ENCODE measurements at regions not wholly inside any gene's neighbourhood (a gene's known extent, or its start where the extent isn't known, plus 50 kb on each side); places are given as distances from the start of the nearest gene placed in this dataset.

- ATAC-seq (ENCODE audit: low FRiP score in 2 of 2): no peak
Measured at GRCh38 chr13:85197431-85197830, 601.8 kb downstream of the SLITRK6 start.

GRCh38 chr13:85194482-85194881 is 604.7 kb downstream of the SLITRK6 start:
- Histone ChIP-seq H3K4me1 (no peaks in the 10 kb centered on the region), H3K9me3 (peaks cover 0 to 3% (median 0%) of the 10 kb centered on the region in 4 donors), H3K27ac (no peak overlapping the region), H3K27me3 (no peaks in the 10 kb centered on the region), H3K4me3 (no peak overlapping the region), H3K36me3 (no peaks in the 10 kb centered on the region)
- ATAC-seq (ENCODE audit: low FRiP score in 2 of 2): no peak
- TF ChIP-seq EP300 (IDR thresholded peaks at IDR 0.05): no peak
- no peak for TF ChIP-seq POLR2AphosphoS5 (IDR thresholded peaks at IDR 0.05)
- TF ChIP-seq, protein P1, sequence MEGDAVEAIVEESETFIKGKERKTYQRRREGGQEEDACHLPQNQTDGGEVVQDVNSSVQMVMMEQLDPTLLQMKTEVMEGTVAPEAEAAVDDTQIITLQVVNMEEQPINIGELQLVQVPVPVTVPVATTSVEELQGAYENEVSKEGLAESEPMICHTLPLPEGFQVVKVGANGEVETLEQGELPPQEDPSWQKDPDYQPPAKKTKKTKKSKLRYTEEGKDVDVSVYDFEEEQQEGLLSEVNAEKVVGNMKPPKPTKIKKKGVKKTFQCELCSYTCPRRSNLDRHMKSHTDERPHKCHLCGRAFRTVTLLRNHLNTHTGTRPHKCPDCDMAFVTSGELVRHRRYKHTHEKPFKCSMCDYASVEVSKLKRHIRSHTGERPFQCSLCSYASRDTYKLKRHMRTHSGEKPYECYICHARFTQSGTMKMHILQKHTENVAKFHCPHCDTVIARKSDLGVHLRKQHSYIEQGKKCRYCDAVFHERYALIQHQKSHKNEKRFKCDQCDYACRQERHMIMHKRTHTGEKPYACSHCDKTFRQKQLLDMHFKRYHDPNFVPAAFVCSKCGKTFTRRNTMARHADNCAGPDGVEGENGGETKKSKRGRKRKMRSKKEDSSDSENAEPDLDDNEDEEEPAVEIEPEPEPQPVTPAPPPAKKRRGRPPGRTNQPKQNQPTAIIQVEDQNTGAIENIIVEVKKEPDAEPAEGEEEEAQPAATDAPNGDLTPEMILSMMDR (IDR thresholded peaks at IDR 0.05): no peak
- TF ChIP-seq POLR2A (IDR thresholded peaks at IDR 0.05): no peak
- DNase-seq: no peak

More at GRCh38 chr13:85197431-85197830, 601.8 kb downstream of the SLITRK6 start:
- Histone ChIP-seq H3K4me1 (no peaks in the 10 kb centered on the region), H3K27me3 (no peaks in the 10 kb centered on the region), H3K9me3 (peaks cover 0 to 3% (median 0%) of the 10 kb centered on the region in 4 donors), H3K27ac (no peak overlapping the region), H3K36me3 (no peaks in the 10 kb centered on the region), H3K4me3 (no peak overlapping the region)
- DNase-seq: no peak
- WGBS, 2 donors: 35 to 47% methylated on average over 1 of the region's 1 CpG
- TF ChIP-seq POLR2AphosphoS5 (IDR thresholded peaks at IDR 0.05) (no peak), POLR2A (IDR thresholded peaks at IDR 0.05) (no peak), EP300 (IDR thresholded peaks at IDR 0.05) (no peak)
- TF ChIP-seq, protein P1 (IDR thresholded peaks at IDR 0.05): no peak

DNA sequence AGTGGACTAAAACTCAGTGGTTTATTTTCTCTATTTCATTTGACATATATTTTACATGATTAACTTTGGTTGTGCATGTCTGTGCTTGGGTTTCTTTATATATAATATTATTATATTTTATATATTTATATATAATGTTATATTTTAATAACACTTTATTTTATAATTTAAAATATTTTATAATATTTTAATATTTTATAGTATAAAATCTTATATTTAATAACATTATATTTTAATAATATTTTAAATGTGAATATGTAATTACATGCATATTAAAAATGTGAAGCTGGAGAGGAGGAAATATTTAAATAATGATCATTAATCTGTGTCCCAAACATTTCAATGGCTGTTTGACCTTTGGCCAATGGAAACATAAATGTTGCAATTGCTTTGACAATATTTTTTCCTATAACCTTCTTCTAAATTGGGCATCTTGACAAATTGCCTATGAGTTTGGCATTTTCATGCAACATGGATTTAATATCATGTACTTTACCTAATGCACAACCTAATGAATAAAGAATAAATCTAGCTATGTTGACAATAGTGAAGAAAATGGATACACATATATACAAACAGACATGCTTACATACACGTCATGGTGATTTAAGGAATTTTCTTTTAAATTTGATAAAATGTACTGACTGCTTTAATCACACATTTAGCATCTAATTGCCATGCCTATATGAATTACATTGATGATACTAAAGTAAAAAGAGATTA is 607.1 kb downstream of the SLITRK6 start:
- Histone ChIP-seq H3K27me3 (no peaks in the 10 kb centered on the region), H3K36me3 (no peaks in the 10 kb centered on the region), H3K27ac (no peak overlapping the region), H3K4me1 (no peaks in the 10 kb centered on the region), H3K4me3 (no peak overlapping the region), H3K9me3 (peaks cover 0 to 3% (median 0%) of the 10 kb centered on the region in 4 donors)
- no peak for ATAC-seq (ENCODE audit: low FRiP score in 2 of 2)
- 80 to 84% methylated on average over 1 of the region's 1 CpG for WGBS, 2 donors
- DNase-seq: no peak
- TF ChIP-seq POLR2AphosphoS5 (IDR thresholded peaks at IDR 0.05): no peak
- TF ChIP-seq, protein P1 (IDR thresholded peaks at IDR 0.05): no peak
- TF ChIP-seq EP300 (IDR thresholded peaks at IDR 0.05): no peak
- TF ChIP-seq POLR2A (IDR thresholded peaks at IDR 0.05): no peak

DNA sequence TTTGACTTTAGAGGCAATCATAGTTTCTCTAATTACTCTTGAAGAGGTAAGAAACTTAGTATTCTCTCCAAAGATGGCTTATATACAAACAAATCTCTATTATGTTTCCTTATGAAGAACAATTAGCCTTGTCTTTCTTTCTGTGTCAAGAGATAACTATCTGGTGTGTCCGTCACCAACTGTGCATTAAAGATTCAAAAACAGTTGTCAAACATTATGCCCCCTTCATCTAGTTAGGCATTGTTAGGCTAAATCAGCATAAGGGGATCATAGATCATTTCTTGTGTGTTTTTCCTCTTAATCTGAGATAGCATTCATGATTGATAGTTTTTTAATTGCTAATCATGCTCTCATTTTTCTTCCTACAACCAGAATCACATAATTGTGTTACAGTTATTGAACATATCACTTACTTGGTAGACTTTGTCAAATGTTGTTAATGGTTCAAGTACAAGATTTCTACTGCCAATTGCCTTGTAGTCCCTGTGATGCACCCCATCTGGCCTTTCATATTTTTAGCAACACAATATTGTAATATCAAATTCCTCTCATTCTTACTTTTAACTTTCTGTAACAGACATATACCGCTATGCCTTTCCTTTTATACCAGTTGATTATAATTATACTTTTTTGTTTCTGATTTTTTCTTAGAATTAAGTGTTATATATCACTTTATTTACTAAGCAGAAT is 612.7 kb downstream of the SLITRK6 start:
- Histone ChIP-seq H3K27ac (no peak overlapping the region), H3K27me3 (no peaks in the 10 kb centered on the region), H3K4me1 (no peaks in the 10 kb centered on the region), H3K9me3 (no peaks in the 10 kb centered on the region), H3K36me3 (no peaks in the 10 kb centered on the region), H3K4me3 (no peak overlapping the region)
- TF ChIP-seq EP300 (IDR thresholded peaks at IDR 0.05) (no peak), POLR2A (IDR thresholded peaks at IDR 0.05) (no peak), POLR2AphosphoS5 (IDR thresholded peaks at IDR 0.05) (no peak)
- TF ChIP-seq, protein P1 (IDR thresholded peaks at IDR 0.05): no peak
- 65 to 68% methylated on average over 2 of the region's 2 CpGs for WGBS, 2 donors
- ATAC-seq (ENCODE audit: low FRiP score in 2 of 2): no peak
- no peak for DNase-seq

Measured in upper lobe of left lung (tissue), 6 donors.